ENCODE measurements at regions not wholly inside any gene's neighbourhood (a gene's known extent, or its start where the extent isn't known, plus 50 kb on each side); places are given as distances from the start of the nearest gene placed in this dataset.

- no peaks in the 10 kb centered on the region for H3K27me3 ChIP-seq
- no peaks in the 10 kb centered on the region for H3K4me1 ChIP-seq
- no peaks in the 10 kb centered on the region for H3K9me3 ChIP-seq
- DNase-seq (no peak), ATAC-seq (no peak)
- no peak overlapping the region for H3K27ac ChIP-seq
- no peaks in the 10 kb centered on the region for H3K36me3 ChIP-seq
- TF ChIP-seq CTCF (IDR thresholded peaks at IDR 0.05): no peak
- TF ChIP-seq POLR2A (IDR thresholded peaks at IDR 0.05): no peak
- intact Hi-C loops (cut with DNase I): no loop called here
- H3K4me3 ChIP-seq: no peak overlapping the region
- WGBS (ENCODE audit: insufficient coverage, low coverage, low lambda C conversion rate, missing lambda C conversion rate): 88% methylated on average over 3 of the region's 3 CpGs
Measured at GRCh38 chr16:72621651-72622050, 426.3 kb downstream of the ZFHX3 start.

- H3K4me1 ChIP-seq: no peaks in the 10 kb centered on the region
- H3K4me3 ChIP-seq: no peak overlapping the region
- DNase-seq (no peak), ATAC-seq (no peak)
- no peaks in the 10 kb centered on the region for H3K9me3 ChIP-seq
- H3K36me3 ChIP-seq: no peaks in the 10 kb centered on the region
- 32% methylated on average over 2 of the region's 2 CpGs for WGBS (ENCODE audit: insufficient coverage, low coverage, low lambda C conversion rate, missing lambda C conversion rate)
- intact Hi-C loops (cut with DNase I): no loop called here
- no peak overlapping the region for H3K27ac ChIP-seq
- no peaks in the 10 kb centered on the region for H3K27me3 ChIP-seq
- TF ChIP-seq CTCF (IDR thresholded peaks at IDR 0.05): no peak
- no peak for TF ChIP-seq POLR2A (IDR thresholded peaks at IDR 0.05)
Measured at GRCh38 chr16:72620853-72621252, 427.1 kb downstream of the ZFHX3 start.

GRCh38 chr16:72620348-72620747 lies 427.6 kb downstream of the ZFHX3 start:
- H3K36me3 ChIP-seq: no peaks in the 10 kb centered on the region
- H3K27me3 ChIP-seq: no peaks in the 10 kb centered on the region
- TF ChIP-seq CTCF (IDR thresholded peaks at IDR 0.05) (no peak), POLR2A (IDR thresholded peaks at IDR 0.05) (no peak)
- no peak for ATAC-seq
- no peak for DNase-seq
- H3K4me3 ChIP-seq: no peak overlapping the region
- H3K9me3 ChIP-seq: no peaks in the 10 kb centered on the region
- H3K27ac ChIP-seq: no peak overlapping the region
- H3K4me1 ChIP-seq: no peaks in the 10 kb centered on the region
- WGBS (ENCODE audit: insufficient coverage, low coverage, low lambda C conversion rate, missing lambda C conversion rate): 79% methylated on average over 4 of the region's 4 CpGs
- intact Hi-C loops (cut with DNase I): no loop called here

- no peak overlapping the region for H3K27ac ChIP-seq
- H3K9me3 ChIP-seq: no peaks in the 10 kb centered on the region
- ATAC-seq (no peak), DNase-seq (no peak)
- no peak for TF ChIP-seq POLR2A (IDR thresholded peaks at IDR 0.05)
- TF ChIP-seq CTCF (IDR thresholded peaks at IDR 0.05): no peak
- intact Hi-C loops (cut with DNase I): no loop called here
- no peaks in the 10 kb centered on the region for H3K36me3 ChIP-seq
- no peaks in the 10 kb centered on the region for H3K27me3 ChIP-seq
- no peaks in the 10 kb centered on the region for H3K4me1 ChIP-seq
- 94% methylated on average over 3 of the region's 4 CpGs for WGBS (ENCODE audit: insufficient coverage, low coverage, low lambda C conversion rate, missing lambda C conversion rate)
- H3K4me3 ChIP-seq: no peak overlapping the region
Measured at GRCh38 chr16:72615856-72616255, 432.1 kb downstream of the ZFHX3 start.

GRCh38 chr16:72612718-72613117 lies 435.2 kb downstream of the ZFHX3 start:
- no peak for TF ChIP-seq POLR2A (IDR thresholded peaks at IDR 0.05)
- TF ChIP-seq CTCF (IDR thresholded peaks at IDR 0.05): no peak
- Histone ChIP-seq H3K9me3 (no peaks in the 10 kb centered on the region), H3K4me3 (no peak overlapping the region), H3K36me3 (no peaks in the 10 kb centered on the region), H3K27ac (no peak overlapping the region), H3K4me1 (no peaks in the 10 kb centered on the region), H3K27me3 (no peaks in the 10 kb centered on the region)
- no peak for ATAC-seq
- intact Hi-C loops (cut with DNase I): no loop called here
- no peak for DNase-seq

All from right lobe of liver (tissue), 6 donors.